Skin of body (tissue), 1 donor: ENCODE measurements at regions not wholly inside any gene's neighbourhood (a gene's known extent, or its start where the extent isn't known, plus 50 kb on each side); places are given as distances from the start of the nearest gene placed in this dataset.
A peak's percentile ranks its signal among the peaks of the same experiment; 100 is the strongest.

Experiments used
- DNase-seq: peaks from one replicate; lab custom pipeline; 2025; lab: John Stamatoyannopoulos, UW

GRCh38 chr21:24255591-24255990 lies 1351.7 kb downstream of the MRPL39 start:
- no peak for DNase-seq

DNA sequence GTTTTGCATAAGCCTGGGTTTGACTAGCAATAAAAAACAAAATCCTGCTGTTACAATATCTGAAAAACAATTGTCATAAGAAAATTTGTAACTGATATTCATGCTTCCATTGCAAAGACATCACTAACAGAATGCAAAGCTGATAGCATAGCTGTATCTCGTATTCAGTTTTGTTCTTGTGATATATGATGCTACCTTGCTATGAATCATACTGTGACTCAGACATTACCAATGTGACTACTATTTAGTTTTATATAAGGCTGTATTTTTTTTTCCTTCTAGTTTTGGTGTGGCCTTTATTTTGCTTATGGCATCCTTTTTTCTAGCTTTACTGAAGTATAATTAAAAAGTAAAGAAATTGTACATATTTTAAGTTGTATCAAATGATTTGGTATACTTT lies 1381.8 kb downstream of the MRPL39 start:
- DNase-seq: no peak

- DNase-seq: no peak
Observed at GRCh38 chr21:24224422-24224821, 1382.9 kb downstream of the MRPL39 start.

DNA sequence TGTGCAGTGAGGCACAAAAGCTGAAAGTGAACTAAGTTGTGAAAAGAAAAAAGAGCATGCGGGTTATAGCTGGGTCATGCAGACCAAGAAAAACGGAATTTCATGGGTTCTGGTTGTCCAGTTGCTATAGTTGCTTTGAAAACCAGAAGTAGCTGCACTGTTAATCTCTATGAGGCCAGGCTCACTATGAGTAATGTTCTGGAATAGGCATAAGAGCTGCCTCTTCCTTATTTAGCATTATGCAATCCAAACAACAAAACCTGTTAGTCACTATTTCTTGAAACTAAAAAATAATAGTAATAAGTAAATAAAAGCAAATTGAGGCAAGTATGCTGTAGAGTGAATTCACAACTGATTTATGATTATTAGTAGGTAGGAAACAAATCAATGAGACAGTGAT lies 1383.7 kb downstream of the MRPL39 start:
- no peak for DNase-seq

GRCh38 chr21:24222676-24223075 lies 1384.6 kb downstream of the MRPL39 start:
- DNase-seq: no peak

- no peak for DNase-seq
Observed at GRCh38 chr21:24220446-24220845, 1386.8 kb downstream of the MRPL39 start.

DNA sequence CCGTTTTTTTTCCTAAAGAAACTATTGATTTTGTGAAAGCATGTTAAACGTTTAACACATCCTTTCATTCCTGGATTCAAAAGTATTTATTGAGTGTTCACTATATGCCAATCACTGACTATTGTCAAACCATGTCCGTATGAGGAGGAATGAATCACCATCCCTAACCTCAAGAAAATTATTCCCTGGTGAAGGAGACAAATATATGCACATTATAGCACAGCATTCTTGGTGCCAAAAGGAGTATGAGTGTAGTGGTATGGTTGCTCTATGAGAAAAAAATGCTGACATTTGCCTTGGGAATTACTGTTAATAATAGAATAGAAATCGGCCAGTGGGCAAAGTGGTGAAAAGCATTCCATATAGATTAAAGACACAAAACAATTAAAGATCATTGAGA lies 1390.1 kb downstream of the MRPL39 start:
- no peak for DNase-seq

DNA sequence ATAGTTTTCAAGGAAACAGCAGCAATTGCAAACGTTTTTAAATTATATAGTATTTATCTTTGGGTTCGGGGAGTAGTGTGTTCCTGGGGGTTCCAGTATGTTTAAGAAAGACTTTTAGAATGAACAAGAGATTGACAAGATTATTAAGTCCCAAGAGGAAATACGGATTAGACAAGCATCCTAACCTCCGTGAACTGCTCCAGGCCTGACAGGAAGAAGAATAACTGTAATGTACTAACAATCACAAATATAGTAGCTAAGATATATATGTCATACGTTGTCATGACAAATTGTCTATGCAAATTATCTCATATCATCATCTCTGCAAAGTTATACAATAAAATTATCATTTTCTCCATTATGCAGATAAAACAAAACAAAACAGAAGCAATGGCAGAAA lies 1397.2 kb downstream of the MRPL39 start:
- DNase-seq: no peak

DNA sequence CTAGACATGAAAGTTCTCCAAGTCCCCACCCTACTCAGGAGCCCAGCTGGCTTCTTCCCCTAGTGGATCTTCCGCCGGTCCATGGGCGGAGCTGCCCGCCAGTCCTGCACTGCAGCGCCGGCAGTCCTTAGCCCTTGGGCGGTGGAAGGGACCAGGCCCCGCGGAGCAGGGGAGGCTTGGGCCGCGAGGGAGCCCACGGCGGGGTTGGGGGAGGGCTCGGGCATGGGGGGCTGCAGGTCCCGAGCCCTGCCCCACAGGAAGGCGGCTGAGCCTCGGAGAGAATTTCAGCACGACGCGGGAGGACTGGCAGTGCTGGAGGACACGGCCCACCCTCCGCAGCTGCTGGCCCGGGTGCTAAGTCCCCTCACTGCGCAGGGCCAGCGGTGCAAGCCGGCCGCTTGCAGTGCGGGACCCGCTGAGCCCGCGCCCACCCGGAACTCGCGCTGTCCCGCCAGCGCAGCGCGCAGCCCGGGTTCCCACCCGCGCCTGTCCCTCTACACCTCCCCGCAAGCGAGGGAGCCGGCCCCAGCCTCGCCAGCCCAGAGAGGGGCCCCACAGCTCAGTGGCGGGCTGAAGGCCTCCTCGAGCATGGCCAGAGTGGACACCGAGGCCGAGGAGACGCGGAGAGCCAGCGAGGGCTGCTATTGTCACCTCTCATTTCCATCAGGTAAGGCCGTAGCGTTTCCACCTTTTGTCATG lies 1398.6 kb downstream of the MRPL39 start:
- no peak for DNase-seq

GRCh38 chr21:24205319-24205718 lies 1402.0 kb downstream of the MRPL39 start:
- DNase-seq: no peak

GRCh38 chr21:24204641-24205040 lies 1402.6 kb downstream of the MRPL39 start:
- no peak for DNase-seq

DNA sequence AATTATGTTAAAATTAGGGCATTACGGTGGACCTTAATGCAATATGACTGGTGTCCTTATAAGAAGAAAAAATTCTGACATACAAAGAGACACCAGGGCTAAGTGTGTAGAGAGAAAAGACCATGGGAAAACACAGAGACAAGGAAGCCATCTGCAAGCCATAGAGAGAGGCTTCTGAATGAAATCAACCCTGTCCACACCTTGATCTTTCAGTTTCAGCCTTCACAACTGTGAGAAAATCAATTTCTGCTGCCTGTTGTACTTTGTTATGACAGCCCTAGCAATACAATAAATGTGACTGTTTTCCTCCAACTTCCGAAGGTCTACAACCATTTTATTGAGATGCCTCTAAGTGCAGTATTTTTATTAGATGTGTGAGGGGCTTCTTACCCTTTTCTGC lies 1407.2 kb downstream of the MRPL39 start:
- no peak for DNase-seq

GRCh38 chr21:24197923-24198322 lies 1409.4 kb downstream of the MRPL39 start:
- DNase-seq: no peak

GRCh38 chr21:24197132-24197643 lies 1410.1 kb downstream of the MRPL39 start:
- no peak for DNase-seq

DNA sequence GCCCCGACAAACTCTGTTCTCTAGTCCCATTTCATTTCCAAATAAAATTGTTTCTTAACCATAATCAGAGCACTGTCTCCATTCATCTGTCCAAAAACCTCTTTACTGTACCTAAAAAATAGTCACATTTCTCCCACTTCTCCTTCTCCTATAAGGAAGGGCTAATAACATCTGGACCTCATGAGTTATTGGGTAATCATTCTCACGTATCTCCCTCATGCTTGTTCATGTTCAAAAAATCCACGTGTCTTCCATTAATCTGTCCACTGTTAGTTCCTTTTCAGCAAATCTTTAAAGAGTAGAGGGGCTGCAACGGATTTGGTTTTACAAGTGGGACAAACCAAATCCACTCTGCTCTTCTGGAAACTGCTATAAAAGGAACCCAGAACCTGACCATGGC lies 1418.8 kb downstream of the MRPL39 start:
- peak; percentile 37 for DNase-seq

DNA sequence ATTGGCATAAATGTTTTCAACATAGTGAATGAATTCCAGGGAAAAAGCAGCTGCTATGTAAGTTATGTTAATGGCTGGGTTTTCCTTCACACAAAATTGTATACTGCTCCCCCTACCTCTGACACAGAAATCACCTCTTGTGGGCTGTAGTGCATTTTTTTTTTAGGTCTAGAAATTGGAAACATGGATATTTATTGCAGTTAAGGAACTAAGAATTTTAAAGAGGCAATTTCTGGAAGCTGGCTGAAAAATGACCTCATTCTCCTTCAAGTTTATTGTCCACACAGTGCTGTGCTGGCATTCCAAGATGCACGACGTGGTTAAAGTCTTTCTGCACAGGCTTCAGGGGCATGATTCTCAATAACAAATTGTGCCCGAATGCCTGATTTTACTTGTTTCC lies 1424.2 kb downstream of the MRPL39 start:
- no peak for DNase-seq

DNA sequence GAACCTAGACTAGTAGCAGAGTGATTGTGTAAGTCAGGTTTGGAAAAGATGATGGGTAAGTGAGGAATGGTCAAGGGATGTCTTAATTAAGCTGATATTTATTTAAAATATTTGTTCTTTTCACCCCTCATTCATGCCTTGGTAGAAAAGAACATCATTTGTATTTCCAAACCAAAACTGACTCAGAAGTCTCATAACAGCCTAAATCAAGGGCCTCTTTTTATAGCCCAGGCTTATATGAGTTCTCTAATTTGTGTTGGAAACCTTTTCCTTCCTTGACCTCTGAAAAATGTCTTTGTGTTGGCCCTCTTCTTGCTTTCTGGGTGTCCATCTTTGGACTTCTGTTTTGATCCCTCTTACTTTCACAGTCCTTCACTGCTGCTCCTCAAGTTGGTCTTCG lies 1428.2 kb downstream of the MRPL39 start:
- DNase-seq: no peak

DNA sequence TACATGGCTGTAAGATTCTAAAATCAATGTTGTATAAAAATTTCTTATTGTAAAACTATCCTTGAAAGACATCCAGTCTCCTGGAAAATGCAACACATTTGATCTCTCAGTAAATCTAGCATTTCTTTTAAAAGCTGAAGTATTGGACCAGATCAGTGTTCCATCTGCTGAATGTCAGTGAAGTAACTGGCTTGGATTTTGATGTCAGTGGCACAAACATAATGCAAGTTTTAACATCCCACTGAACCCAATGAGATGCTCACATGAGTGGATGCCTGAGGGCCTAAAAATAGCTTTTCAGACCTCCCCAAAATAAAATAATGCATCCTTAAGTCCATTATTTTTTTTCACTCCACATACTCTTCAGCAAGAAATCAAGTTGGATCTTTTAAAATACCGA lies 1432.2 kb downstream of the MRPL39 start:
- DNase-seq: no peak

GRCh38 chr21:24171736-24172135 lies 1435.5 kb downstream of the MRPL39 start:
- no peak for DNase-seq

DNA sequence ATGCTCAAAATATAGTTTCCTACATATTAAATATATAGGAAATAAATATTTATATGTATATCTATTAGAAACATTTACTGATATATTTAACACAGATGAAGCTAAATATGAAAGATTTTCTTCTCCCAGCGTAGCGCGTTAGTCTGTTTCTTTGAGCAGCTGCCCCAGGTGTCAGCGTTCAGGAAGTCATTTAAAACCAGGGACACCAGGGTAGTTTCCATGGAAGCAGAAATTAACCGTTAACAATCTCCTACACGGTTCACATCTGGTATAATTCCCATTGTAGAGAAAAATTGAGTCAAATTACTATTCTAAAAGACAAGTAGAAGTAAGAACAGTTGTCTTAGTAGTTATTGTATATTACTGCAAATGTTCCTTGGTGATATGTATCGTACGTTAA lies 1443.7 kb downstream of the MRPL39 start:
- no peak for DNase-seq

DNA sequence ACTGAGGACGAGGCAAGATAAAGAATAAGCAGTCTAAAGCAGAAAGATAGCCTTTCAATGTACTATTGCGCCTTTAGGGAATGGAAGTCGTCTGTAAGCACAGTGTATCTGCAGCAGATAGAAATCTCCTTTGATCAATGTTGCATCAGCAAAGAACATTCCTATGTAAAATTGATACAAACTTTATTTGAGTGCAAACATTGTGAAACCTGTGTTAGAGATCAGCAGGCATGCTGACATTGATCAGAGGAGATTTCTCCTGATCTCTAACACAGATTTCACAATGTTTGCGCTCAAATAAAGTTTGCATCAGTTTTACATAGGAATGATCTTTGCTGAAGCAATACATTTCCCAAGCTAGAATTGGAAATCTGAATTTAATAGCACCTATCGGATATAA lies 1446.8 kb downstream of the MRPL39 start:
- DNase-seq: no peak

GRCh38 chr21:24153137-24153536 lies 1454.1 kb downstream of the MRPL39 start:
- no peak for DNase-seq

DNA sequence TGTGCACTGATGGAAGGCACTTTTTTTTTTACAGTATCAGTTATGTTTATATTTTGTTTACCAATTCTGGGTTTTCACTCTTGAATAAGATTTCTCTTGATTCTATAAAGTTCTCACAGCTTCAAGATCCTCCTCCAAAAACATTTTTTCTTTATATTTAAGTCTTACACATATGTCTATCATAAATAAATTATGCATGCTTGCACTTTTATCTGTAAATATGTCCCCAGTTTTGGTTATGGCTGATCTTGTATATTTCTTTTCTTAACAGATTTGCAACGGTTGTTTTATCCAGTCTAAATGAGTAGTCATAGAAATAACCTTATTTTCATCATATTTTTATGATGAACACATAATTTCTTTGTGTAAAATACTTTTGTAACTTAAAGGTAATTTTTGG lies 1456.5 kb downstream of the MRPL39 start:
- DNase-seq: no peak

- no peak for DNase-seq
Observed at GRCh38 chr21:24148461-24148860, 1458.8 kb downstream of the MRPL39 start.
